ENCODE measurements at regions not wholly inside any gene's neighbourhood (a gene's known extent, or its start where the extent isn't known, plus 50 kb on each side); places are given as distances from the start of the nearest gene placed in this dataset.

DNA sequence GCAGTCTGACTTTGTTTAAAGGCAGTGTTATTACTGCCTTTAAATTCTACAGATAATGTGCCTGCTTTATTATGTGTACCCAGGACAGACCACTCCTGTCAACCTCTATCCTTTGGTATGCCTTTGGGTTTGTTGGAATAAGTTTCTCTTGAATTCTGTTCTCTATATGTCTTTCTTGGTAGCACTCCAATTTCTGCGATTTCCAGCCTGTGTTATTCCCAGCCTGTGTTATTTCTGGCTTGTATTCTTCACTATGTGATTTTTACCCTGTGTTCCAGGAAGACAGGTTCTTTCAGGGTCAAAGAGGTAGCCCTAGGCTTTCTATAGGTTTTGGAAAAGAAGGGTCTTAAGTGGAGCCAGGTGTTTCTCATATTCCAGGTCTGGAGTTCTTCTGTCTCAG, 407.4 kb upstream of the AZI2 start:
- no peaks in the 10 kb centered on the region for H3K36me3 ChIP-seq (ENCODE audit: control insufficient read depth, insufficient read depth, low read length)
- H3K9me3 ChIP-seq (ENCODE audit: control insufficient read depth, insufficient read depth, low read length): peaks cover 1% of the 10 kb centered on the region; the same call in 1 of the 2 replicates
- H3K27ac ChIP-seq (ENCODE audit: low read depth, low read length): no peak overlapping the region
- no peaks in the 10 kb centered on the region for H3K27me3 ChIP-seq (ENCODE audit: control insufficient read depth, insufficient read depth, low read length)
- H3K4me3 ChIP-seq (ENCODE audit: low read depth, low read length): no peak overlapping the region
- H3K9ac ChIP-seq (ENCODE audit: low read depth, low read length): no peak overlapping the region
- H3K4me1 ChIP-seq (ENCODE audit: control insufficient read depth, insufficient read depth, low read length): no peaks in the 10 kb centered on the region

DNA sequence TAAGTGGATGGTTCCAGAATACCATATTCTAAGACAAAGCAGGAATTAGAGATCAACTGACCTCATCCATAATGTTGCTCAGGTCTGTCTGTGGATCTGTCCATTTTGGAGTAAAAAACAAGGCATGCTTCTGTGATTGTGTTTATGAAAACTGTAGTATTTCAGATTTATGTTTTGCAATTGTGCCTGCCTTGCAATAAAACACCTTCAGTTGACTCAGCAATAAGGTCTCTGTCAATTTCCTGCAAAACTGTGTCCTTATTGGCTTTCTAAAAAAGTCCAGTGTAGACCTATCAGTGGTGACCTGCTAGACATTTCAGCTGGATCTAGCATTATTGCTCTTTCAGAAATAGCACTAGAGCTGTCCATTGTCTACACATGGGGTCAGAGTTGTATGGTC, 409.5 kb upstream of the AZI2 start:
- H3K9ac ChIP-seq (ENCODE audit: low read depth, low read length): no peak overlapping the region
- no peak overlapping the region for H3K27ac ChIP-seq (ENCODE audit: low read depth, low read length)
- H3K4me1 ChIP-seq (ENCODE audit: control insufficient read depth, insufficient read depth, low read length): no peaks in the 10 kb centered on the region
- no peaks in the 10 kb centered on the region for H3K9me3 ChIP-seq (ENCODE audit: control insufficient read depth, insufficient read depth, low read length)
- H3K36me3 ChIP-seq (ENCODE audit: control insufficient read depth, insufficient read depth, low read length): no peaks in the 10 kb centered on the region
- H3K27me3 ChIP-seq (ENCODE audit: control insufficient read depth, insufficient read depth, low read length): no peaks in the 10 kb centered on the region
- no peak overlapping the region for H3K4me3 ChIP-seq (ENCODE audit: low read depth, low read length)

DNA sequence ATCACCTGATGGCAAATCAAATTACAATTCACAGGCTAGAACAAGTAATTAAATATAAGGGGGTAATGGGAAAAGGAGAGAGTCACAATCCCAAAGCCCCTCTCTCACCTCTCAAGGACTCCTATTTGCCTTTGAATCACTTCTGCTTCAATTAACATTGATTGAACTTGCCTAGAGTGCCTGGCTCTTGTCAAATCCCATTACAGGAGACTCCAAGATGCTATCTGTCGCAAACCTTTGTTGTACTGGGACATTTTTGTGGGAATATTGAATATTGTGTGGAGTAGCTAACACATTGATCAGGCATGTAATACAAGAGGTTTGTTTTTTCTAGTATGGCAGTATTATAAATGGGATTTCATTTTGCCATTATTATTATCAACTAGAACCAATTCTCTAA, 412.8 kb upstream of the AZI2 start:
- Histone ChIP-seq H3K4me1 (ENCODE audit: control insufficient read depth, insufficient read depth, low read length) (peaks cover 14% of the 10 kb centered on the region), H3K4me3 (ENCODE audit: low read depth, low read length) (no peak overlapping the region), H3K27me3 (ENCODE audit: control insufficient read depth, insufficient read depth, low read length) (no peaks in the 10 kb centered on the region), H3K9me3 (ENCODE audit: control insufficient read depth, insufficient read depth, low read length) (no peaks in the 10 kb centered on the region), H3K9ac (ENCODE audit: low read depth, low read length) (no peak overlapping the region), H3K27ac (ENCODE audit: low read depth, low read length) (no peak overlapping the region), H3K36me3 (ENCODE audit: control insufficient read depth, insufficient read depth, low read length) (no peaks in the 10 kb centered on the region)

DNA sequence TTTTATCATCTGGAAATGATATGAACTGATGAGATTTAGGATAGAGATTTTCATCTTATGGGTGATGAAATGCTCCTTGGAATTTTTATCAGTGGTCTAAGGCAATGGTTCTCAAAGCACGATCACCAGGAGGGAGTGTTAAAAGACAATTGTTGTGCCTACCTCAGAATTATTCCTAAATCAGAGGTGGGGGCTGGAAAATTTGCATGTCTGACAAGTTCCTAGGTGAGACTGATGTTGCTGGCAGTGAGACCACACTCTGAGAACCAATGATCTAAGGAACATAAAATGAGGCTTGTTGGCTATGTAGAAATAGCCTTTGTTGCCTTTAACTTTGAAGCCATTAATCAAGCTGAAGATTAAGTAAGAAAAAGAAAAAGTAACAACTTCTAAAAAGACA, 416.6 kb upstream of the AZI2 start:
- H3K27ac ChIP-seq (ENCODE audit: low read depth, low read length): peak overlapping the region; percentile 54
- H3K4me3 ChIP-seq (ENCODE audit: low read depth, low read length): no peak overlapping the region
- no peak overlapping the region for H3K9ac ChIP-seq (ENCODE audit: low read depth, low read length)
- H3K27me3 ChIP-seq (ENCODE audit: control insufficient read depth, insufficient read depth, low read length): no peaks in the 10 kb centered on the region
- no peaks in the 10 kb centered on the region for H3K36me3 ChIP-seq (ENCODE audit: control insufficient read depth, insufficient read depth, low read length)
- peaks cover 14% of the 10 kb centered on the region for H3K4me1 ChIP-seq (ENCODE audit: control insufficient read depth, insufficient read depth, low read length)
- H3K9me3 ChIP-seq (ENCODE audit: control insufficient read depth, insufficient read depth, low read length): no peaks in the 10 kb centered on the region

DNA sequence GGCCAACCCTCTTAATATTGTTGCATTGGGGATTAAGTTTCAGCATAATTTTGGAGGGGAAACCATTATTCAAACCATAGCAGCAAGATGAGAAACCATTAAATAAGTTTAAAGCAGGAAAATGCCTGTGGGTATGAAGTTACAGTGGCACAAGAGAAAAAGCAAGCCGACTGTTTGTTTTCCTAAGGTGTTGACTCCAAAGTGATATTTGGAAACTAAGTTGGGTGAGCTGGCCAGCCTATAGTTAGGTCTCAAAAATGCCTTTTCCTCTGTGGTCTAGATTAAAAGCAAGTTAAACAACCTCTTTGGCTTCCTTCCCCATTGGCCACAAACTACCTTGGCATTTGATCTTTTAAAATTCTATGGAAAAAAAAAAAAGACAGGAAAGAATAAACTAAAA, 419.8 kb upstream of the AZI2 start:
- no peak overlapping the region for H3K9ac ChIP-seq (ENCODE audit: low read depth, low read length)
- no peaks in the 10 kb centered on the region for H3K27me3 ChIP-seq (ENCODE audit: control insufficient read depth, insufficient read depth, low read length)

DNA sequence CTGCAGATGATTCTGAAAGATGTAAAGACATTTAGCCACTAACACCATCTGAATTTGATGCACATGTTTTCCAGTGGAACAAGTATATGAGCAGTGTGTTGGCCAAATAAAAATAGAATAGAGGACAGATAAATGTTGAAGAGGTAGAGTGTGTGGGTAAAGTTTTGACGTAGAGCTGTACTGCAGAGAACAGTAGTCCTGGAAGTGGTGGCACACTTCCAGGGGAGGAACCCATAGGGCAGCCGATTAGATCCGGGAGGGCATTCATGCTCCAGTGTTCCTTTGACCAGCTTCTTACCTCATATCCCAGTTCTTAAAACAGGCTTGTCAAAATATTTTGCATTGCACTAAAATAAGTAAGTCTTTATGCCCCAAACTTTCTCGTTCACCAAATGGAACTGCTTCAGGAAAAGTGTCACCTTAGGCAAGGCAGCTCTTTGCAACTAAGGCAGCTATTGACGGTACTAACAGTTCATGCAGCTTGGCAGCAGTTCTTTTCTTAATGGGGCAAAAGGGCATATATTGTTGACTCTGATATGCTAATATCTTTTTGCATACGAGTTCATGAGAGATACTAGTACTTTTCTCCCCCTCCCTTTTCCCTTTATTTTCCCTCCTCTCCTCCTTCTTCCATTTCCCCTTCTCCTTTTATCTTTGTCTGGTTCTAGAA, 429.3 kb upstream of the AZI2 start:
- Histone ChIP-seq H3K9ac (ENCODE audit: low read depth, low read length) (no peak overlapping the region), H3K9me3 (ENCODE audit: control insufficient read depth, insufficient read depth, low read length) (no peaks in the 10 kb centered on the region), H3K4me3 (ENCODE audit: low read depth, low read length) (no peak overlapping the region), H3K27ac (ENCODE audit: low read depth, low read length) (no peak overlapping the region), H3K4me1 (ENCODE audit: control insufficient read depth, insufficient read depth, low read length) (no peaks in the 10 kb centered on the region), H3K27me3 (ENCODE audit: control insufficient read depth, insufficient read depth, low read length) (no peaks in the 10 kb centered on the region), H3K36me3 (ENCODE audit: control insufficient read depth, insufficient read depth, low read length) (no peaks in the 10 kb centered on the region)

More for the DNA sequence above, 419.8 kb upstream of the AZI2 start:
- no peak overlapping the region for H3K27ac ChIP-seq (ENCODE audit: low read depth, low read length)
- peaks cover 14% of the 10 kb centered on the region for H3K4me1 ChIP-seq (ENCODE audit: control insufficient read depth, insufficient read depth, low read length)
- H3K4me3 ChIP-seq (ENCODE audit: low read depth, low read length): no peak overlapping the region
- H3K9me3 ChIP-seq (ENCODE audit: control insufficient read depth, insufficient read depth, low read length): peaks cover 15% of the 10 kb centered on the region
- no peaks in the 10 kb centered on the region for H3K36me3 ChIP-seq (ENCODE audit: control insufficient read depth, insufficient read depth, low read length)

DNA sequence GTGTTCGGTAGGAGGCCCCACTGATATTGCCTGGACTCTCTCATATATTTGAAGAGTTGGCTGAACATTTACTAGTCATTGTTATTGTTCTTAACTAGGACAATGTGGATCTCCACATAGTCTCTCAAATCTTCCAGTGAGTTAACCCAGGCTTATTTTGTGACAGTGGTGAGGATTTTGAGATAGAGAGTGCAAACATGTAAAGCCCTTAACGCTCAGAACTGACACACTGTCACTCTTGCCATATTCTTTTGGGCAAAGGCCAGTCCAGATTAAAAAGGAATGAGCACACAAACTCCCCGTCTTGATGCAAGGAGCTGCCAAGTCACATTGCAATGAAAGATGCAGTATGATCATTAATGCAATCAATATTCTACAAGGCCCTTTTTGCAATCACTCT, 431.9 kb upstream of the AZI2 start:
- Histone ChIP-seq H3K36me3 (ENCODE audit: control insufficient read depth, insufficient read depth, low read length) (no peaks in the 10 kb centered on the region), H3K9me3 (ENCODE audit: control insufficient read depth, insufficient read depth, low read length) (no peaks in the 10 kb centered on the region), H3K27ac (ENCODE audit: low read depth, low read length) (no peak overlapping the region), H3K4me1 (ENCODE audit: control insufficient read depth, insufficient read depth, low read length) (no peaks in the 10 kb centered on the region), H3K4me3 (ENCODE audit: low read depth, low read length) (no peak overlapping the region), H3K9ac (ENCODE audit: low read depth, low read length) (no peak overlapping the region), H3K27me3 (ENCODE audit: control insufficient read depth, insufficient read depth, low read length) (no peaks in the 10 kb centered on the region)

DNA sequence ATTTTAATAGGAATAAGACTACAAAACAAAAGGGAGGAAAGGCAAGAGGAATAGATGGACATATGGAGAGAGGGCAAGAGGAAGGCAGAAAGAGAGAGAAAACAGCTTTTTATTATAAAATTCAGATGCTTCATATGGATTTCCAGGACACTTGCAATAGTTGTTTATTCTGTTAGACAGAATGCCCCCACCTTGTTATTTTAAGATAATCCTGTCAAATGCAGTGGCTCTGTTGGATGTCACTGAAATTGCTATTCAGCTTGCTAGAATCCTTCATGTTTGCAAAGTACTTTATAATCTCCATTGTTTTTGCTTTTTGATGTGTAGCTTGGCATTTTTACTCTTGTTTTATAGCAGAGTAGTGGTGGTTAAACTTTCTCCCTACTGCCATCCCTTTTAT, 432.4 kb upstream of the AZI2 start:
- H3K27ac ChIP-seq (ENCODE audit: low read depth, low read length): no peak overlapping the region
- no peaks in the 10 kb centered on the region for H3K9me3 ChIP-seq (ENCODE audit: control insufficient read depth, insufficient read depth, low read length)
- H3K4me1 ChIP-seq (ENCODE audit: control insufficient read depth, insufficient read depth, low read length): no peaks in the 10 kb centered on the region
- no peaks in the 10 kb centered on the region for H3K36me3 ChIP-seq (ENCODE audit: control insufficient read depth, insufficient read depth, low read length)
- no peaks in the 10 kb centered on the region for H3K27me3 ChIP-seq (ENCODE audit: control insufficient read depth, insufficient read depth, low read length)
- no peak overlapping the region for H3K9ac ChIP-seq (ENCODE audit: low read depth, low read length)
- H3K4me3 ChIP-seq (ENCODE audit: low read depth, low read length): no peak overlapping the region

DNA sequence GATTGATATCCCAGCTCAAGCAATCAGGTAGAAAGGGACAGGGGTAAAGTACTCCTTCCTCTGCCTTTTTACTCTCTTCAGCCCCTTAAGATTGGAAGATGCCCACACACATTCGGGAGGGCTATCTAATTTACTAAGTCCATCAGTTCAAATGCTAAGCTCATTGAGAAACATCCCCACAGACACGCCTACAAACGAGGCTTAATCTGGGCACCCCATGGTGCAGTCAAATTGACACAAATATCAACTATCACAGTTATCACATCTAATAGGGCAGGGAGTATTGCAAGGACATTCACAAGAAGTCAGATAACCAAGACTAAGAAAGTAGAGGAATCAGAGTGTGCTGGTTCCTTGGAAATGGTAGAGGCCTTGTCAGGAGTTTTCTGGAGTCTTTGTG, 437.8 kb upstream of the AZI2 start:
- Histone ChIP-seq H3K9me3 (ENCODE audit: control insufficient read depth, insufficient read depth, low read length) (no peaks in the 10 kb centered on the region), H3K27me3 (ENCODE audit: control insufficient read depth, insufficient read depth, low read length) (no peaks in the 10 kb centered on the region), H3K27ac (ENCODE audit: low read depth, low read length) (no peak overlapping the region), H3K4me1 (ENCODE audit: control insufficient read depth, insufficient read depth, low read length) (peaks cover 6% of the 10 kb centered on the region), H3K4me3 (ENCODE audit: low read depth, low read length) (no peak overlapping the region), H3K36me3 (ENCODE audit: control insufficient read depth, insufficient read depth, low read length) (no peaks in the 10 kb centered on the region), H3K9ac (ENCODE audit: low read depth, low read length) (no peak overlapping the region)

DNA sequence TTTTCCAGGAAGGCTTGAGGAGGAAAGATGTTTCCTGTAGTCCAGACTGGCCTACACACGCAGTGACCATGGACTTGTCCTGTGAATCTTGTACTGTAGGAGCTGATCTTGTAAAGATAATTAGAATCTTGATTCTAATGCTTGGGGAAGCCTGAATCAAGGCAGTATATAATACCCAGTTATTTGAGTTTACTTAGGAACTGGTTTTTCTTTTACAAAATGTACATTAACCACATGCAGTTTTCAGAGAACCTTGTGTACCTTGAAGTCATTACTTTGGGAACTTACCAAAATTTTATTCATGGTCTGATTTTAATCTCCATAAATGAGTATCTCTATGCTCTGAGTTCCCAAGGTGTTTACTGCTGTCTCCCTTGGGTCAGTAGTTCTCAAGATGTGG, 439.9 kb upstream of the AZI2 start:
- peaks cover 10% of the 10 kb centered on the region for H3K4me1 ChIP-seq (ENCODE audit: control insufficient read depth, insufficient read depth, low read length)
- no peak overlapping the region for H3K27ac ChIP-seq (ENCODE audit: low read depth, low read length)
- H3K9ac ChIP-seq (ENCODE audit: low read depth, low read length): no peak overlapping the region
- H3K27me3 ChIP-seq (ENCODE audit: control insufficient read depth, insufficient read depth, low read length): no peaks in the 10 kb centered on the region
- H3K9me3 ChIP-seq (ENCODE audit: control insufficient read depth, insufficient read depth, low read length): no peaks in the 10 kb centered on the region
- no peak overlapping the region for H3K4me3 ChIP-seq (ENCODE audit: low read depth, low read length)
- no peaks in the 10 kb centered on the region for H3K36me3 ChIP-seq (ENCODE audit: control insufficient read depth, insufficient read depth, low read length)

DNA sequence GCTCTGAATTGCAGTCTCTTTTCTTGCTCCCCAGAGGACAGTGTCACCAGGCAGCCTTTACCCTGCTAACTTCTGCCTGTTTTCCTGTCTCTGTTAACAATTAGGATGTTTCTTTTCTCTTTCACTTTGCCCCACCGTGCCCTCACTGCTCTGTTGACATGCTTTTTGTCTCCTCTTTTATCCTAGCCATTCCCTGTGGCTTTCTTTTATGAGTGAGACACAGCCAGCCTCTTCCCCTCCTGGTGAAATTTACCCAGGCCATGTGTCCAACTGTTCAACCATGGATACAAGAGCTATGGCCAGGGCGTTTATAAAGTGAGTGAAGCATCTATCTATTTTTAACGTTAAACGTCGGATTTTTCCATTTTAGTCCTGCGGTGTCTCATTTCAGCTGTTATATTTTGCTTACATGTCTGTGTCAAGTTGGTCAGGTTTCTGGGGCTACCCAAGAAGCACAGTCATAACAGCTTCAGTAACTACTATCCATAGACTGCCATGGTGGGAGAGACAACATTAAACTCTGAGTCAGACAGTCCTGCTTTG, 443.2 kb upstream of the AZI2 start:
- Histone ChIP-seq H3K4me3 (ENCODE audit: low read depth, low read length) (no peak overlapping the region), H3K27me3 (ENCODE audit: control insufficient read depth, insufficient read depth, low read length) (no peaks in the 10 kb centered on the region), H3K9me3 (ENCODE audit: control insufficient read depth, insufficient read depth, low read length) (no peaks in the 10 kb centered on the region), H3K9ac (ENCODE audit: low read depth, low read length) (no peak overlapping the region), H3K36me3 (ENCODE audit: control insufficient read depth, insufficient read depth, low read length) (no peaks in the 10 kb centered on the region), H3K4me1 (ENCODE audit: control insufficient read depth, insufficient read depth, low read length) (peaks cover 10% of the 10 kb centered on the region), H3K27ac (ENCODE audit: low read depth, low read length) (peak overlapping the region; percentile 40)
